Erythroblast (primary cell): ENCODE measurements at regions not wholly inside any gene's neighbourhood (a gene's known extent, or its start where the extent isn't known, plus 50 kb on each side); places are given as distances from the start of the nearest gene placed in this dataset.

Experiments
- GATA1 ChIP-seq: IDR thresholded peaks from 2 replicates; pipeline ENCODE4 v1.6.1; 2011; ENCODE audit warnings: low read depth, mild to moderate bottlenecking, control low read depth, low read length, moderate library complexity
- POLR2A ChIP-seq: IDR thresholded peaks from 2 replicates; pipeline ENCODE4 v1.6.1; 2011; ENCODE audit warnings: mild to moderate bottlenecking, low read length

DNA sequence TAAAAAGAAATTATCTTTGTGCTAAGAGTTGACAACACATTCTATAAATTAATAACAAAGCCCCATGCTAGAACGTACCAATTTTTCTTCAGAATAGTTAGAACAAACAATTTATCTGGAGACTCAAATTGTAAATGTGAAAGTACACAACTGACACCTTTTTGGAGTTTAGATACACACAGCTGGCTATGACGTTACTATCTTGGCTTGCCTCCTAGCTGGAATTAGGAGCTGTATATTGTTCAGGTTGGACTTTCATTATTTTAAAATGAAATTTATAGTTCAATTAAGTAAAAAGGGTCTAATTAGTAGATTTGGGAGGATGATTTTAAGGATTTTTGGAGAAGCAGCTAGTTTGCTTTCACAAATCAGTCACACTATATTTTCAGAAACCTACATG, 393.9 kb upstream of the RIOK2 start:
- no peak for TF ChIP-seq POLR2A
- TF ChIP-seq GATA1 = no peak
